ENCODE measurements at regions not wholly inside any gene's neighbourhood (a gene's known extent, or its start where the extent isn't known, plus 50 kb on each side); places are given as distances from the start of the nearest gene placed in this dataset.

- FAIRE-seq: no peak
- DNase-seq (ENCODE audit: insufficient read length, low spot score): no peak
- TF ChIP-seq CTCF (IDR thresholded peaks at IDR 0.05; ENCODE audit: insufficient read depth, missing control alignments): no peak
Observed at GRCh38 chr10:20682782-20683181, 214.3 kb downstream of the NEBL start.

GRCh38 chr10:20677340-20677739 lies 219.8 kb downstream of the NEBL start:
- TF ChIP-seq CTCF (IDR thresholded peaks at IDR 0.05; ENCODE audit: insufficient read depth, missing control alignments): no peak
- DNase-seq (ENCODE audit: insufficient read length, low spot score): no peak
- FAIRE-seq: no peak

- FAIRE-seq (no peak), DNase-seq (ENCODE audit: insufficient read length, low spot score) (no peak)
- no peak for TF ChIP-seq CTCF (IDR thresholded peaks at IDR 0.05; ENCODE audit: insufficient read depth, missing control alignments)
Observed at GRCh38 chr10:20674926-20675325, 222.2 kb downstream of the NEBL start.

DNA sequence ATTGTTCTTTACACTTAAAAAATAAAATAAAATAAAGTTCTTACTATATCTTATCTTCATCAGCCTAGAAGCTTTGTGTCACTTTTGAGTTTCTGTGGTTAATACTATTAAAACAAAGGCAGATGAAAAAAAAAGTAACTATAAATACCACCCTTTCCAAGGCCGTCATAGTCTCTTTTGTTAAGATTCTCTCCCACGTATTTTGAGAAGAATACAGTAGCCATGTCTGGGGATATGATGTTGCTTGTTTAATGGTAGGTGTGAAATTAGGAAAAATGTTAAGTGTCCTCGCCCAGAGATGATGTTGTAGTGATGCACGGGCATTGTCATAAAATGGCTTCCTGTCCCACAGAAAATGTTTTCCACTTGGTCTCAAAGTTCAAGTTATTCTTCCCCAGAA lies 223.9 kb downstream of the NEBL start:
- no peak for TF ChIP-seq CTCF (IDR thresholded peaks at IDR 0.05; ENCODE audit: insufficient read depth, missing control alignments)
- DNase-seq (ENCODE audit: insufficient read length, low spot score): no peak
- FAIRE-seq: no peak

DNA sequence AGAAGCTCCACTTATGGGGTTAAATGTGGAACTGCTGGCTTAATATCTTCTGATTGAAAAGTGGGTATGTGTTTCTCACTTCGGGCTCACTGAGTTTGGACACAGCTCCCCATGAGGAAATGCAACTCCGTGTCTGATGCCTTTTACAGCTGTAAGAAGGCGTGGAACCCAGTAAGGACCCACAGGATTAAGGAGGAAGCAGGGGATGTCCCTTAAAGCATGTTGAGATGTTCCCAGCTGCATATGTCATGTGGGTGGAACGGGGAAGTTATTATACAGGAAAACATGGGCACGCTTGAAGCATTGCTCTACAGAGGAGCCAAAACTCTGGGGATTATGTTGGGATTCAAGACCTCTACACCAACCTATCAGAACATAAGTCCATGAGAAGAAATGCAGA lies 224.4 kb downstream of the NEBL start:
- FAIRE-seq (no peak), DNase-seq (ENCODE audit: insufficient read length, low spot score) (no peak)
- no peak for TF ChIP-seq CTCF (IDR thresholded peaks at IDR 0.05; ENCODE audit: insufficient read depth, missing control alignments)

- no peak for FAIRE-seq
Observed at GRCh38 chr10:20670579-20670978, 226.5 kb downstream of the NEBL start.

DNA sequence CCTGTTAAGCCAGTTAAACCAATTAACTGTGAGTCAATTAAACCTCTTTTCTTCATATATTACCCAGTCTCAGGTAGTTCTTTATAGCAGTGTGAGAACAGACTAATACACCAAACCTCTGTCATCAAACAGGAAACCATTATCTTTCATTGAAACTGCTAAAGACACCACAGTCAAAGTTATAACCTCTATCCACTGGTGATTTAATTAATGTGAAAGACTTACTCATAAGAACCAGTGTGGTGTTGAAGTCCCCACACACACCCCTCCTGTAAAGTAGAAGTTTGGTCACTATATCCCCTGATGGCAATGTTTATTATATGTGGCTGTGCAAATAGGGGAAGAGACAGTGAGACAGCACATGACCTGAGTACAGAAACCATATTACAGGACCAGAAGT lies 228.1 kb downstream of the NEBL start:
- DNase-seq (ENCODE audit: insufficient read length, low spot score) (no peak), FAIRE-seq (no peak)

More at GRCh38 chr10:20670579-20670978, 226.5 kb downstream of the NEBL start:
- TF ChIP-seq CTCF (IDR thresholded peaks at IDR 0.05; ENCODE audit: insufficient read depth, missing control alignments): no peak
- no peak for DNase-seq (ENCODE audit: insufficient read length, low spot score)

More for the DNA sequence above, 228.1 kb downstream of the NEBL start:
- TF ChIP-seq CTCF (IDR thresholded peaks at IDR 0.05; ENCODE audit: insufficient read depth, missing control alignments): no peak

Measured in D721Med (cell line).